DND-41 (cell line): ENCODE measurements at regions not wholly inside any gene's neighbourhood (a gene's known extent, or its start where the extent isn't known, plus 50 kb on each side); places are given as distances from the start of the nearest gene placed in this dataset.

ENCODE experiments used
- ATAC-seq: fragments of 200-7000 bp; cut with Tn5 transposase; 3 replicates; pipeline ENCODE4 v1.9.1; 2021; ENCODE audit warnings: low read depth; ENCODE audit not compliant: insufficient read depth
- DNase-seq: peaks from one replicate; pipeline ENCODE4 v3.0.0-alpha.2; 2020
- H2AFZ ChIP-seq: 2 replicates; pipeline ENCODE4 v1.6.0; 2012; ENCODE audit warnings: low read depth, low read length
- H3K27ac ChIP-seq: 2 replicates; pipeline ENCODE4 v1.5.1; 2012; ENCODE audit warnings: low read length, inconsistent platforms
- H3K27me3 ChIP-seq: fragments of 200-600 bp; sonication (generic); 2 replicates; pipeline ENCODE4 v1.6.0; 2012; ENCODE audit warnings: low read length, mild to moderate bottlenecking, inconsistent platforms; ENCODE audit not compliant: insufficient read depth, poor library complexity
- H3K36me3 ChIP-seq: 2 replicates; pipeline ENCODE4 v1.5.1; 2012; ENCODE audit warnings: low read length, inconsistent platforms; ENCODE audit not compliant: insufficient read depth
- H3K4me1 ChIP-seq: 2 replicates; pipeline ENCODE4 v1.5.1; 2012; ENCODE audit warnings: mild to moderate bottlenecking, low read length; ENCODE audit not compliant: insufficient read depth
- H3K4me2 ChIP-seq: 2 replicates; pipeline ENCODE4 v1.6.0; 2012; ENCODE audit warnings: mild to moderate bottlenecking, moderate library complexity, low read length, inconsistent platforms; ENCODE audit not compliant: insufficient read depth
- H3K4me3 ChIP-seq, 2 experiments: fragments of 200-600 bp in 1 of 2; shearing (Covaris generic) in 1 of 2; 2 replicates each; pipeline ENCODE4 v1.5.1; 2012 to 2016; ENCODE audit warnings: inconsistent platforms in 2 of 2, low read length in 2 of 2, mild to moderate bottlenecking in 2 of 2, low read depth in 1 of 2, moderate library complexity in 1 of 2
- H3K79me2 ChIP-seq: 2 replicates; pipeline ENCODE4 v1.6.0; 2012; ENCODE audit warnings: low read length, inconsistent platforms; ENCODE audit not compliant: insufficient read depth
- H3K9ac ChIP-seq: 2 replicates; pipeline ENCODE4 v1.6.0; 2012; ENCODE audit warnings: low read depth, mild to moderate bottlenecking, inconsistent platforms, low read length, moderate library complexity
- H3K9me3 ChIP-seq: 2 replicates; pipeline ENCODE4 v1.5.1; 2012; ENCODE audit warnings: low read length, moderate library complexity, mild to moderate bottlenecking, inconsistent platforms; ENCODE audit not compliant: insufficient read depth, severe bottlenecking
- H4K20me1 ChIP-seq: 2 replicates; pipeline ENCODE4 v1.6.0; 2012; ENCODE audit warnings: low read length; ENCODE audit not compliant: insufficient read depth
- EZH2 ChIP-seq: IDR thresholded peaks from 3 replicates; pipeline ENCODE4 v1.6.1; 2012; ENCODE audit warnings: borderline replicate concordance, low read depth, mild to moderate bottlenecking, moderate library complexity, low read length, inconsistent platforms; ENCODE audit not compliant: severe bottlenecking
- TF ChIP-seq, protein P1 (sequence below): IDR thresholded peaks from 2 replicates; pipeline ENCODE4 v1.5.1; 2012; ENCODE audit warnings: borderline replicate concordance, low read length, moderate library complexity, mild to moderate bottlenecking; ENCODE audit not compliant: poor library complexity, severe bottlenecking; ENCODE audit errors: extremely low read depth

DNA sequence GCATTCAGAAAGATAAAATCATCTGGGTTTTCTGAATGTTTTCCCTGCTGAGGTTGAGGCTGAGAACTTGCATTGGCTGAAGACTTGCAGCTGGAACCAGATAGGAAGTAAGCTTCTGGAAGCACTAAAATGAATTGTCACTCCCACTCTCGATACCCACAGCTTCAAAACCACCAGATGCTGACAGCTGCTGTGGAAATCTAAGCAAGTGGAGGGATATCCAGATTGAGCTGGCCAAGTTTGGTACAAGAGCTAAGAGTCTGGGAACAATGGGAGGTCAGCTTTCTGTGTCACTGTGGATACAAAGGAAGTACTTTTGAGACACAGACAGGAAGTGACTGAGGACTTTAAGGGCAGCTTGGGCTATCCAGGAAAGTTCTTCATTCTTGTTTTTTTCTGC is 51.3 kb upstream of the CD44 start:
- Histone ChIP-seq H3K4me1 (peaks cover 33% of the 10 kb centered on the region), H2AFZ (0 out of 2 replicates have a peak overlapping the region, but pooled peaks have one; percentile 13), H3K4me3 (no peak overlapping the region), H3K36me3 (no peaks in the 10 kb centered on the region), H3K4me2 (no peak overlapping the region; the same call in 1 of the 2 replicates), H3K27ac (peak overlapping the region; percentile 53), H3K27me3 (no peaks in the 10 kb centered on the region), H3K79me2 (no peaks in the 10 kb centered on the region), H4K20me1 (no peaks in the 10 kb centered on the region), H3K9ac (no peak overlapping the region), H3K9me3 (no peaks in the 10 kb centered on the region)
- peak; percentile 46 for DNase-seq
- TF ChIP-seq EZH2, result no peak
- TF ChIP-seq, protein P1, sequence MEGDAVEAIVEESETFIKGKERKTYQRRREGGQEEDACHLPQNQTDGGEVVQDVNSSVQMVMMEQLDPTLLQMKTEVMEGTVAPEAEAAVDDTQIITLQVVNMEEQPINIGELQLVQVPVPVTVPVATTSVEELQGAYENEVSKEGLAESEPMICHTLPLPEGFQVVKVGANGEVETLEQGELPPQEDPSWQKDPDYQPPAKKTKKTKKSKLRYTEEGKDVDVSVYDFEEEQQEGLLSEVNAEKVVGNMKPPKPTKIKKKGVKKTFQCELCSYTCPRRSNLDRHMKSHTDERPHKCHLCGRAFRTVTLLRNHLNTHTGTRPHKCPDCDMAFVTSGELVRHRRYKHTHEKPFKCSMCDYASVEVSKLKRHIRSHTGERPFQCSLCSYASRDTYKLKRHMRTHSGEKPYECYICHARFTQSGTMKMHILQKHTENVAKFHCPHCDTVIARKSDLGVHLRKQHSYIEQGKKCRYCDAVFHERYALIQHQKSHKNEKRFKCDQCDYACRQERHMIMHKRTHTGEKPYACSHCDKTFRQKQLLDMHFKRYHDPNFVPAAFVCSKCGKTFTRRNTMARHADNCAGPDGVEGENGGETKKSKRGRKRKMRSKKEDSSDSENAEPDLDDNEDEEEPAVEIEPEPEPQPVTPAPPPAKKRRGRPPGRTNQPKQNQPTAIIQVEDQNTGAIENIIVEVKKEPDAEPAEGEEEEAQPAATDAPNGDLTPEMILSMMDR, result no peak
- peak; percentile 66 for ATAC-seq

DNA sequence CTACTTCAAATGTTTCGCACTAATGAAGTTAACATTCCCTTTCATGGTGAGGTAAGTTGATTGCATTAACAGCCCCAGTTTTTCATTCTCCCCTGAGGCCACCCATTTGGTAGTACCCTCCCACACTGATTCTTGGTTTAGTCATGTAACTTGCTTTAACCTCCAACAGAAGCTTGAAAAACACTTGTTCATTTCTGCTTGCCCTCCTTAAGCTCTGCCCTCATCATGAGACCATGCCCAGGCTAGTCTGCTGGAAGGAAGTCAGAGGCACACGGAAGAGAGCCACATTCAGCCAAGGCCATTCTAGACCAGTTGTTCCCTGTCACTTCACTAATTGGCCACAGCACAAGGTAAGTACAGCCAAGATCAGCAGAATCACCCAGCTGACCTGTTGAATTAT is 50.7 kb upstream of the CD44 start:
- no peak overlapping the region for H3K9ac ChIP-seq
- TF ChIP-seq EZH2, result no peak
- TF ChIP-seq, protein P1, result no peak
- H3K9me3 ChIP-seq, result no peaks in the 10 kb centered on the region
- H3K4me2 ChIP-seq, result no peak overlapping the region
- H3K36me3 ChIP-seq, result no peaks in the 10 kb centered on the region
- ATAC-seq (0 out of 3 replicates have a peak, but pooled peaks have one; percentile 10), DNase-seq (no peak)
- H3K4me3 ChIP-seq, result no peak overlapping the region
- no peak overlapping the region for H2AFZ ChIP-seq
- H4K20me1 ChIP-seq, result no peaks in the 10 kb centered on the region
- no peaks in the 10 kb centered on the region for H3K79me2 ChIP-seq
- peak overlapping the region; percentile 53; the same call in 1 of the 2 replicates for H3K27ac ChIP-seq
- no peaks in the 10 kb centered on the region for H3K27me3 ChIP-seq
- H3K4me1 ChIP-seq, result peaks cover 27% of the 10 kb centered on the region

DNA sequence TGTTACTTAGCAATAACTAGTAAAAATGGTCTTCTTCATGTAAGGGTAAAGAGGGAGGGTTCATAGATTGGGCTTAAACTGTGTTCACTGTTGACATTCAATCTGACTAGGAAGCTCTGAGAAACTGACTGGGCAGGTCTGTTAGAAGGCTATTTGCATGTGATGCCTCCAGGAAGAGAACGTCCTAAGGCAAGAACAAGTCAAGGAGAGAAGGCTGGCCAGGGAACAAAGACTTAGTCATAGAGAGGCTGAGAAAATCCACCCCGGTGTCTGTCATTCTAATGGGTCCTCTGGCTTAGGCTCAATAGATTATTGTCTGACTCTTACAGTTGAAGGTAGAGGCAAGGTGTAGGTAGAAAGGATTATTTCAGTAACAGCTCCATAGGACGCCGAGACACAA is 50.3 kb upstream of the CD44 start:
- TF ChIP-seq, protein P1, result no peak
- no peak for TF ChIP-seq EZH2
- H3K27me3 ChIP-seq, result no peaks in the 10 kb centered on the region
- peaks cover 22% of the 10 kb centered on the region for H3K4me1 ChIP-seq
- no peak overlapping the region for H3K9ac ChIP-seq
- H3K4me2 ChIP-seq, result no peak overlapping the region
- ATAC-seq (no peak), DNase-seq (no peak)
- no peaks in the 10 kb centered on the region for H3K79me2 ChIP-seq
- H3K4me3 ChIP-seq, result no peak overlapping the region
- H2AFZ ChIP-seq, result no peak overlapping the region
- no peak overlapping the region for H3K27ac ChIP-seq
- H3K36me3 ChIP-seq, result no peaks in the 10 kb centered on the region
- no peaks in the 10 kb centered on the region for H4K20me1 ChIP-seq
- H3K9me3 ChIP-seq, result no peaks in the 10 kb centered on the region
